GM21576 (cell line): ENCODE measurements at regions not wholly inside any gene's neighbourhood (a gene's known extent, or its start where the extent isn't known, plus 50 kb on each side); places are given as distances from the start of the nearest gene placed in this dataset.

Source experiments
- ATAC-seq: cut with Tn5 transposase; IDR thresholded peaks from one replicate; pipeline ENCODE4 v1.9.1; 2021; ENCODE audit warnings: mild to moderate bottlenecking, moderate library complexity; ENCODE audit not compliant: unreplicated experiment

DNA sequence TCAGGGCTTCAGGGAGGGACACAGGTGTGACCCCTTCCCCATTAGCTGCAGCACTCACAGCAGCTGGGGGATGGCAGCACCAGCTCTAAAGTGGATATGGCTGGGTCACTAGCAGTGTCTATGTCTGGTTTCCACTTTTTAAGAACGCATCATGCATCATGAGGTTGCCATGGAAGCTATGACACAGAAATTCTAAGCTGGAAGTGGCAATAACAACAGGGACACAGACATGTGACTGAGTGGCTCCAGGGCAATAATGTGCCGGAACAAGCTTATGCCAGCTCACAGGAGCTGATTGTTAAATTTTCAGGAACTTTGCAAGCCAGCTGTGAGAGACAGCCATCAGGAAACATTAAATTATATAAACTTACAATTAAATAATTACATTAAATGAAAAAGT, 51.2 kb upstream of the NFASC start:
- no peak for ATAC-seq
